GM18858 (cell line): ENCODE measurements at regions not wholly inside any gene's neighbourhood (a gene's known extent, or its start where the extent isn't known, plus 50 kb on each side); places are given as distances from the start of the nearest gene placed in this dataset.

Experiments used
- ATAC-seq: cut with Tn5 transposase; IDR thresholded peaks from one replicate; pipeline ENCODE4 v1.9.1; 2021; ENCODE audit not compliant: unreplicated experiment

- ATAC-seq = no peak
Measured at GRCh38 chr6:100944644-100945043, 63.5 kb upstream of the ASCC3 start.

GRCh38 chr6:100946021-100946540, 65.0 kb upstream of the ASCC3 start:
- no peak for ATAC-seq

GRCh38 chr6:100946711-100947110, 65.6 kb upstream of the ASCC3 start:
- ATAC-seq = no peak

- no peak for ATAC-seq
Measured at GRCh38 chr6:100948381-100949133, 67.4 kb upstream of the ASCC3 start.

- no peak for ATAC-seq
Measured at GRCh38 chr6:100952006-100952405, 70.9 kb upstream of the ASCC3 start.

GRCh38 chr6:100959280-100959679, 78.2 kb upstream of the ASCC3 start:
- ATAC-seq = no peak

GRCh38 chr6:100962466-100962865, 81.3 kb upstream of the ASCC3 start:
- no peak for ATAC-seq

- ATAC-seq = no peak
Measured at GRCh38 chr6:100965067-100965466, 83.9 kb upstream of the ASCC3 start.

- ATAC-seq = no peak
Measured at GRCh38 chr6:100968949-100969348, 87.8 kb upstream of the ASCC3 start.

- no peak for ATAC-seq
Measured at GRCh38 chr6:100979267-100979666, 98.1 kb upstream of the ASCC3 start.

GRCh38 chr6:100980949-100981348, 99.8 kb upstream of the ASCC3 start:
- no peak for ATAC-seq

GRCh38 chr6:100986921-100987320, 105.8 kb upstream of the ASCC3 start:
- no peak for ATAC-seq

GRCh38 chr6:100987556-100987955, 106.4 kb upstream of the ASCC3 start:
- no peak for ATAC-seq

- ATAC-seq = no peak
Measured at GRCh38 chr6:100988391-100988984, 107.4 kb upstream of the ASCC3 start.

- no peak for ATAC-seq
Measured at GRCh38 chr6:100990070-100990469, 108.9 kb upstream of the ASCC3 start.

GRCh38 chr6:100996409-100996808, 115.3 kb upstream of the ASCC3 start:
- no peak for ATAC-seq

- ATAC-seq = no peak
Measured at GRCh38 chr6:100998111-100998510, 117.0 kb upstream of the ASCC3 start.

GRCh38 chr6:100999034-100999597, 118.0 kb upstream of the ASCC3 start:
- no peak for ATAC-seq

- ATAC-seq = no peak
Measured at GRCh38 chr6:101000341-101000740, 119.2 kb upstream of the ASCC3 start.

GRCh38 chr6:101001012-101001411, 119.9 kb upstream of the ASCC3 start:
- no peak for ATAC-seq

GRCh38 chr6:101001607-101002006, 120.5 kb upstream of the ASCC3 start:
- no peak for ATAC-seq

GRCh38 chr6:101003075-101003474, 121.9 kb upstream of the ASCC3 start:
- no peak for ATAC-seq
